ENCODE measurements at regions not wholly inside any gene's neighbourhood (a gene's known extent, or its start where the extent isn't known, plus 50 kb on each side); places are given as distances from the start of the nearest gene placed in this dataset.
"Not testable (repeated sequence)": the region's sequence is repeated elsewhere in the genome, so short reads cannot be mapped to it uniquely, and the experiment has no call there.

DNA sequence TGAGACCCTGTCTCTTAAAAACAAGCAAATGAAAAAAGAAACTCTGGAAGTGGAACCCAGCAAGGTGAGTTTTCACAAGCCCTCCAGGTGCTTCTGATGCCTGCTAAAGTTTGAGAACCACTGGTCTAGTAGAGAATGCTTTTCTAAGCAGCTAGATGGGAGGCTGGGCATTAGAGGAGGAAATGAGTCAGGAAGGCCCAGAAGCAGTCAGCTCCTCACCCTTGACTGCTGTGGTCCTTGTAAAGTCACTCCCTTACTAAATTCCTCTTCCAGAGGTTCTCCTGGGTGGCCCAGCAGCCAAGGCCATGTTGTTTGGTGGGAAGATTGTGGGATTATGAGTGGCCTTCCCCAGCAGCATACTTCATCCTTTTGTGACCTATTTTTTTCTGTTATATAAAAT is 52.0 kb upstream of the FYN start:
- DNase-seq: no peak

DNA sequence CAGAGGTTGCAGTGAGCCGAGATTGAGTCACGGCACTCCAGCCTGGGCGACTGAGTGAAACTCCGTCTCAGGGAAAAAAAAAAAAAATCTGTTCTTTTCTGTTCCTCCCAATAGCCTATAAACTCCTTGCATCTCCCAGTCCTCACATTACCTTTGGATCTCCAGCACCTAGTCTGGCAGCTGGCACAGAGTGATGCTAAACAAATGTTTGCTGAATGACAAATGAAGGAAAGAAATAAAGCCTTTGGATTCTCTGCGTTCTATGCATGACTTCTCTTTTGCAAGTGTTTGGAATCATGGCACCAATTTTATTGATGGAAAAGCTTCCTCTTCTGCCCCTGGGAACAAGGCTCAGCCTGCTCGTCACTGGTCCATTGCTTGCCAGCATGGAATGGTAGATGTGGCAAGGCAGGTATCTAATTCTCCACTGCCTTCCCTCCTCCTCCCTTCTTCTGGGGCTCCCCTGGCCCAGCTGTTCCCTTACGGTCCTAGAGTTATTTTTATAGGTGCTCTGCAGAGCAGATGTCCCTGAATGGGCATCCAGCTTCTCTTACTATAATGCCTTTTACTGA is 53.6 kb upstream of the FYN start:
- no peak for DNase-seq

DNA sequence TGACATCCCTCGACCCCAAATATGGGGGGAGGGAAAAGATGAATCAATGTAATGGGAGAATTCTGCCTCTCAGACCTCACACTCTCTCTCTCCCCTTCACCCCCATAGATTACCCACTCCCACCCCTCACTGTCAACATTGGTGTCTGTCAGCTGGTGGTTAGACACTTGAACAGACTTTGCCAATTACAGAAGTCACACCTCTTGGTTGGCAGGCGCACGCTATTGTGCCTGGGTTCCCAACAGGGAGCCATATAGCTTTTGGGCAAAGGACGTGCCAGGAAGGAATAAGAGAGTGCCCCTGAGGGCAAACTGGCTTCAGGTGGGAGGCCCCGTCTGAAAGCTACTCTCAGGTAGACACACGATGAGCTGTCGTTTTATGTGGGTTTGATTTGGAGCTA is 54.1 kb upstream of the FYN start:
- no peak for DNase-seq

DNA sequence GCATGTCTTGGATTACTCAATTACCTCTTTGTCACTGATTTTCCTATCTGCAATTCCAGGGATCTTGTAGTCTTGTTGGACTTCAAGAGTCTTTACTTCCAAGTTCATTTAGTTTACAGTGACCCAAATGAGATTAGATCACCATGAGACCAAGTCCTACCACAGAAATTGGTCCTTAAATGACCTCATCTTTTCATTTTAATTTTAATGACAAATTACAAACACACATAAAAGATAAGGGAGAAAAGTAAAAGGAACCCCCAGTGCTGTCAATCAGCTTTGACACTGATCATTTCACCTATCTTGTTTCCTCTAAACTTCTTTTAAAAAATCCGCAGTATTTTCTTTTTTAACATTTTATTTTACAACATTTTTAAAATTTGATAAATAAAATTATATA is 54.9 kb upstream of the FYN start:
- no peak for DNase-seq

DNA sequence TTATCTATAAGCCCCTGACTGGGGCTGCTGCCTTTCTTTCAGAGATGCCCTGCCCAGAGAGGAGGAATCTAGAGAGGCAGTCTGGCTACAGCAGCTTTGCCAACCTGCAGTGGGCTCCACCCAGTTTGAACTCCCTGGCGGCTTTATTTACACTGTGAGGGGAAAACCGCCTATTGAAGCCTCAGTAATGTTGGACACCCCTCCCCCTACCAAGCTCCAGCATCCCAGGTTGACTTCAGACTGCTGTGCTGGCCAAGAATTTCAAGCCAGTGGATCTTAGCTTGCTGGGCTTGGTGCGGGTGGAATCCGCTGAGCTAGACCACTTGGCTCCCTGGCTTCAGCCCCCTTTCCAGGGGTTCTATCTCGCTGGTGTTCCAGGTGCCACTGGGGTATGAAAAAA is 61.4 kb upstream of the FYN start:
- not testable (repeated sequence) for DNase-seq

DNA sequence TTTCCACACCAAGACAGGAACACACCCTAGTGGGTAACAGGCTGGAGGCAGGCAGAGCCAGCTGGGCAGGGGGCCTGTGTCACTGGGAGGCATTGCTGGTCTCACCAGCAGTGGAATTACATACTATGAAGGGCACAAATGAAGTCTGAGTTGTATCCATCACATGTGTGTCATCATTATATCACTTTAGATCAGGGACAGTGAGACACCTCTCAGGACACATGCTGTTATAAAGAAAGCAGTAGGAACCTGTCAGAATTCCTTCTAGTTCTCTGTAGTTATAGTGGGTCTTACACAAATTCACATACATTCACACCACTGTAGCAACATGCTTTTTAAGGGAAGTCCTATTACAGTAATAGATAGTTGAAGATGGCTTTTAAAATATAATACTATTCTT is 63.5 kb upstream of the FYN start:
- DNase-seq: no peak

DNA sequence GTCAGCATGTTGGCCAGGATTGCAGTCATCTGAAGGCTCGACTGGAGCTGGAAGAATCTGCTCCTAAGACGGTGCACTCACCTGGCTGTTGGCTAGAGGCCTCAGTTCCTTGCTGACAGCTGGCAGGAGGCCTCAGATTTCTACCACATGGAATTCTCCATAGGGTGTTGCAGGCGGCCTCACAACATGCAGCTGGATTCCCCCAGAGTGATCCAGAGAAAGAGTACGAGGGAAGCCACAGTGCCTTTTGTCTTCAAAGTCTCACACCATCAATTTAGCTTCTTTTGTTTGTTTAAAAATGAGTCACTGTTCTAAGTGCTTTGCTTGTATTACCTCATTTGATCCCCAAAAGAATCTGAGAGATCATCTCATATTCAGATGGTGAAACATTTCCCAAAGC is 65.5 kb upstream of the FYN start:
- no peak for DNase-seq

DNA sequence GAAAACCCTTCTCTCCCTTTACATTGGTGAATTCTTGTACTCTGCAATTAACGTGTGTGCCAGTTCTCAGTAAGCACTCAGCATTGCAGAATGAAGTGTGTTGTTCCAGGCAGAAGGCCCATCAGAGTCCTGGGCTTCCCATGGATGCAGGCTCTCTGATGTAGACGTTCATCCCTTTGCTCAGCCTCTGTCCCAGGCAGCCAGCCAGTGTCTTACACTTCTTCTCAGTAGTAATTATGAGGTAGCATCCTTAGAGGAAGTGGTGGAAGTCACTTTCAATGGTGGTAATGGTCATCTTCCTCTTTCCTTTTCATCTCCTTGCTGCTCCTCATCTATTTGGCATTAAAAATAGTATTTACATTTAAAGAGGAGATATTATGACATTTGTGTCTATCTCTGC is 66.7 kb upstream of the FYN start:
- no peak for DNase-seq

DNA sequence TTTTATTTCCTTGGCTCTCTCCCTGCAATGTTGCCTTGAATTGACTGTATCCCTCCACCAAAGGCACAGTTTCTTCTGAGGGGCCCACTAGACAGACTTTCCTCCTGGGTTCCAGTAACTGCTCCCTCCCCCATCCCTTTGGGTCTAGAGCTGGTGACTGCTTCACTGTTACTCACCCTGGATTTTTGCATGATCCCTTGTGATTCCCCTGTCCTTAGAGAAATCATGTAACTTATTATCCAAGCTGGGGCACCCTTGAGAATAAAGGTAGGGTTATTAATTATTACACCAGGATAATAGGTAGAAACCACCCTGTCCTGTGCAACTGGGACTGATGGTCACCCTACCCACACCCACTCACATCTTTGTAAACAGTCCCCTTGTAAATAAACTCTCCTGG is 67.5 kb upstream of the FYN start:
- no peak for DNase-seq

DNA sequence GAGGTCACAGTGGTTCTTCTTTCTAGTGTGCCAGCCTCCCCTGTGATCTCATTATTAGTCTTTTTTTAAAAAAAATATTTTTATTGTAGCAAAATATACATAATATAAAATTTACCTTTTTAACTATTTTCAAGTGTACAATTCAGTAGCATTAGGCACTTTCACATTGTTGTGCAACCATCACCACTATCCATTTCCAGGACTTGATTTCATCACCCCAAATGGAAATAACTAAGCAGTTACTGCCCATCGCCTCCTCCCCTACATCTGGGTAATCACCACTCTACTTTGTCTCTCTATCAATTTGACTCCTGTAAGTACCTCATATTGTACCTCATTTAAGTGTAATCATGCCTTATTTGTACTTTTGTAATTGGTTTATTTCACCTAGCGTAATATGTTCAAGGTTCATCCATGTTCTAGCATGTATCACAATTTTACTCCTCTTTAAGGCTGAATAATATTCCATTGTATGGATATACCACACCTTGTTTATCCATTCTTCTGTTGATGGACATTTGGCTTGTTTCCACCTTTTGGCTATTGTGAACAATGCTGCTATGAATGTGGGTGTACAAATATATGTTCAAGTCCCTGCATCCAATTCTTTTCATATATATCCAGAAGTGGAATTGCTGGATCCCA is 68.6 kb upstream of the FYN start:
- DNase-seq: no peak

DNA sequence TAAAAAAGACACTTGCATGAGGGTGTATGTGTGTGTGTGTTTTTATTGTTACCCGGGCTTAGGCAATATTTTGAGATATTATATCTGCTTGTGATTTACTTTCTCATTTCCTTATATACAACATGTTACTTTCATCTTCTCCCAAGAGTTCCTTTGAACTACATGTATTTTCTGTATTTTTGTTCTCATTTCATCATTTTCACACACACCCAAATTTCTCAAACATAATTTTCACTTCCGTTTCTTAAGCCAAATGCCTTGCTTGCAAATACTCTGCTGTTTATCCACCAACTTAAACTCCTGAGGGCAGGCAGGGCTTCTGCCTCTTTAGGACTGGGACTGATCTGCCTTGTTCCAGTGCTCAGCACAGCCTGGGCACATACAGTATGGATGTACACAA is 69.3 kb upstream of the FYN start:
- DNase-seq: no peak

DNA sequence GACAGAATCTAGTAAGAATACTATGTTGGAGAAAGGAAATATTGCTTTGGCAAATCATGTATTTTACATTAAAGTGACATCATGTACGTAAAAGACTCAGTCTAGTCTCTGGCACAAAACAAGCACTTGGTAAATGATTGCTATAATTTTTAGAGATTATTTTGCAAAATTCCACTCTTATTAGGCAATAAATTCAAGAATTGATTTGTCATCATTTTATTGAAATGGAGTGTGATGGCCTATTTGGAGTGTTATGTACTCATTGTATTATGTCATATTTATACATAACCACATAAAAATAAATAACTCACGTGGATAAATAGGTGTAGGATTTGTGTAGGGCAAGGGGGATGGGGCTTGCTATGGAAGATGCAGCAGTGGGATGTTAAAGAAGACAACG is 70.0 kb upstream of the FYN start:
- DNase-seq: no peak

DNA sequence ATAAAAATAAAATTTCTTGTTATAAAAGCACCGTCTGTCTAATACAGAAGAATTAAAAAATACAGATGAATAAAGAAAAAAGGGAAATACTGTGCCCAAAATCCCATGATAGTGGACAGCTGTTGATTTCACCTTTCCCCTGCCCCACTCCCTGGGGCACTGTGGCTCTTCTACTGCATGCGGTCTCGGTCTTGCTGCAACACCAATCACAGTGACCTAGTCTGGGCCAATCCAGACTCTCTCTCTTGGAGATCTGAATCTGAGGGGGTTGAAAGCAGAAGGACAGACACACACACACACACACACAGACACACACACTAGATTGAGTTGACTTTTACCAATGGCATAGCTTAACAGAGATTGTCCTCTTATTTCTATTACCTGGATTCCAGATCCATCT is 70.5 kb upstream of the FYN start:
- no peak for DNase-seq

DNA sequence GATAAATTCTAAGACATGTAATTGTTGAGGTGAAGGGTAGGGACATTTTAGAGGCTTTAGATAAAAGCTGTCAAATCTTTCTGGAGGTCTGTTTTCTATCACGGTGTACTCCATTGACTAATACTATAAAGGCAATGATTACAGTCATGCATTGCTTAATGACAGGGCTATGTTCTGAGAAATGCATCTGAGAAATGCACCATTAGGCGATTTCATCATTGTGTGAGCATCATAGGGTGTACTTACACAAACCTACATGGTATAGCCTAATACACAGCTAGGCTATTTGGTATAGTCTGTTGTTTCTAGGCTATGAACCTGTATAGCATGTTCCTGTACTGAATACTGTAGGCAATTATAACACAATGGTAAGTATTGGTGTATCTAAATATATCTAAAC is 71.3 kb upstream of the FYN start:
- DNase-seq: no peak

DNA sequence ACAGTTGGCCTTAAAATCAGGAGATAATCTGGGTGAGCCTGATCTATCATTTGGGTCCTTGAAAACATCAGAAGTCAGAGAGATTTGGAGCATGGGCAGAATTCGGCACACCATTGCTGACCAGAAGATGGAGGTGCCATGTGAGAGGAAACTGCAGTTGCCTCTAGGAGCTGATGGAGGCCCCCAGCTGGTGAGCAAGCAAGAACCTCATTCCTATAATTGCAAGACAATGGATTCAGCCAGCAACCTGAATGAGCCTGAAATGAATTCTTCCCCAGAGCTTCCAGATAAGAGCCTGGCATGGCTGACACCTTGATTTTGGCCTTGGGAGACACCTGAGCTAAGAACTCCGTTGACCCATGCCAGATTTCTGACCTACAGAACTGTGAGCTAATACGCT is 76.3 kb upstream of the FYN start:
- no peak for DNase-seq

DNA sequence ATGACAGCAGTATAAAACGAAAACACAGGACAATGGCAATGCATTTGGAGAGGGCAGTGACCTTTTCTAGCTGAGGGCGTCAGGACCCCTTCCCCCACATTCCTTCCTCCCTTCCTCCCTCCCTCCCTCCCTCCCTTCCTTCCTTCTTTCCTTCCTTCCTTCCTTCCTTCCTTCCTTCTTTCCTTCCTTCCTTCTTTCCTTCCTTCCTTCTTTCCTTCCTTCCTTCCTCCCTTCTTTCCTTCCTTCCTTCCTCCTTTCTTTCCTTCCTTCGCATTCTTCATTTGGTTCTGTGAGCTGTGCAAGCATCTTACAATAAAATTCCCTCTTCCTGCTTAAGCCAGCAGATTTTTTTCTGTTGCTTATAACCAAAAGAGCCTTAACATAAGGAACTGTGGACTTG is 76.7 kb upstream of the FYN start:
- DNase-seq: not testable (repeated sequence)

DNA sequence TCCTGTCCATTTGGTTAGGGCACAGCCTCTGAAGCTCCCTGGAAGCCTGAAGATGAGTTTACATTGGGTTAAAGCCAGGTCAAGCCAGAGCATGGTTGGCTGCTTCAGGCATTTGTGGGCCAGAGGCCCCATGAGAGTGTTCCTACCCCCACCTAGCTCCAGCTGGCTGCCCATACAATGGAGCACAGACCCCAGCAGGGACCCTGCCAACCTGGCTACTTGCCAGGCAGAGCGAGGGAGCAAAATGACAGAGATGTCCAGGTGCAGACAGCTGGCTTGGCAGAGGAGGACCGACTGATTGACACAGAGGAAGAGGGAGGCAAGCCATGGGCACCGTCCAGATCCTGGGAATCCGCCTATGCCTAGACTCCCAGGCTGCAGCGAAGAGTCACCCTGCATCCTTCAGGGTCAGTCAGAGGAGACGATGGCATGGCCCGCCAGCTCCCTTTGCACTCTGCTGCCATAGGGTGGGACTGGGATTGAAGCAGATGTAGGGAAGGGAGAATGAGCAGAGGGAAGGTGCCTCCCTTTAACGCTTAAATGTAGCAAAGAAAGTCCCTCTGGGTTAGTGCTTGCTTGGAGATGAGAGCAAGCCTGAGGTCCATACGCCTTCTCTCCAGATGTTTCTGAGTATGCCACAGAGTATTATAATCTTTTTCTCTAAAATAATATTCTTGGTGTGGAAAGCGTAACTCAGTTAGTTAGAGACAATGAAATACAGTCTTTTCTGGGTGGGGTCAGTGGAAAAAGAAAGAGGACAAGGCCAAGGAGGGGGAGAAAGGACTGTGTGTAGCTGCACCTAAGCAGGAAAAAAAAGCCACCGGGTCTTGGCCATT is 77.6 kb upstream of the FYN start:
- no peak for DNase-seq

DNA sequence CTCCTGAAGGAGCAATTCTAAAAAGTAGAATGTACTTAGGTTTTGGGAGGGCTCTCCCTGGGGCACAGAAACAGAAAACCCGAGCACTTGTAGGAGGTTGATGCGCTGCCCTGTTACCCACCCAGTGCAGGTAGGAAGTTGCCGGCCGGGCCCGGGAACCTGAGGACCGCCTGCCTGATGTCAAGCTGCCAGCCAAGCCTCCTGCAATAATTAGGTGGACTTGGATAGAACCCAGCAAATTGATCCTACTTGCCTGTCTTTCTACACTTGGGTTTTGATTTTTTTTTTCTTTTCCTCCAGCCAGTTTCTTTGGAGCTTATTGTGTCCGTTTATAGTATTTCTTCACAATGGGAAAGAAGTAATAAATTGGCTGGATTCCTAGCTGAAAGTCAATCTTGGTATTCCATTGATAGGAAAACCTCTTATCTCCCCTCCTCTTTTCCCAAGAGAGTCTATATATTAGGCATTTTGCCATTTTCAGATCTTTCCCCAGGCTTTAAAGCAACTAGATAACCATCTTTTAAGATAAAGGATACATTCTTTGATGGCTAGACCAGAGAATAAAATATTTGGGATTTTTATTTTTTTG is 78.3 kb upstream of the FYN start:
- no peak for DNase-seq

DNA sequence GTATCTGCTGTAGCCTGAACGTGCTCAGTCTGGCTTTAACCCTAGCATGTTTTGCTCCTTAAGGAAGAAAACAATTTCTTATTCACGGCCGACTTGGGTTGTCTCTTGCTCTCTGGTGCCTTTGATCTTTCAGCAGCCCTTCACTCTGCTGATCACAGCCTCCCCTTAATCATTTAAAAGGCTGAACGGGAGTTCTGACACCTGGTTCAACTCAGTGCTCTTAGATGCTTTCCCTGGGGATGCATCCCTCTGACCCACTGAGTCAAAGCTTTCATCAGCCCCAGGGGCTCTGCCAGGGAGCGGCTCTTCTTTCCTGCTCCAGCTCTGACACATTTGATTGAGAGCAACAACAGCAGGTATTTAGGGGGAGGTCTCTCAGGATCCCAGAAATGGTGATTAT is 79.0 kb upstream of the FYN start:
- no peak for DNase-seq

DNA sequence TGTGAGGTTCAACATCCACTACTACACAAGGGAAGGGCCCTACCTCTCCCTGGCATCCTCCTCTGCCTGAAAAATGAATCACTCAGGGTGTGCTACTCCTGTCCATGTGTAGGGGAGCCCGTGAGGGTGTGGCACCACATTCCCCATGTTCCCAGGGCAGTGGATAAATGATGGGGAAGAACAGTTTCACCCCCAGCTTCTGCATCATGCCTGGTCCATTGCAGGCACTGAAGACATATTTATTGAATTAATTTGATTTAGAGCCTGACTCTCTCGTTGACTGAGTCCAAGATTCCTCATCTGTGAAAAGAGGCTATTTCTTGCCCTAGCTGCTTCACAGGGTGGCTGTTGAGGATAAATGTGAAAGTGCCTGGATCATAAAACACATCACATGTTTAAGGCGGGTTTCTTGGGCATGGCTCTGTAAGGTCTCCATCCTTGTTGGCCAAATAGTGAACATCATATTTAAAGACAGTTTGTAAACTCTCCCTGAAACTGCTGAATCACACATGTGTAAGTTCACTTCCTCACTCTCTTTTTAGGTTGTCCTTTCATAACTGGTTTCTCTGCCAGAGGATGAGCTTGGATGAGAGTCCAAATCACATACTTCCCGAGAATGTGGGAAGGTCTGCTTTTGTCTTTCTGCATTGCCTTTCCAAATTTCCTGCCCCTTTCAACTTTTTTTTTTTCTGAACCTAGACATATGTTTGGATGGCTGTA is 79.7 kb upstream of the FYN start:
- no peak for DNase-seq

DNA sequence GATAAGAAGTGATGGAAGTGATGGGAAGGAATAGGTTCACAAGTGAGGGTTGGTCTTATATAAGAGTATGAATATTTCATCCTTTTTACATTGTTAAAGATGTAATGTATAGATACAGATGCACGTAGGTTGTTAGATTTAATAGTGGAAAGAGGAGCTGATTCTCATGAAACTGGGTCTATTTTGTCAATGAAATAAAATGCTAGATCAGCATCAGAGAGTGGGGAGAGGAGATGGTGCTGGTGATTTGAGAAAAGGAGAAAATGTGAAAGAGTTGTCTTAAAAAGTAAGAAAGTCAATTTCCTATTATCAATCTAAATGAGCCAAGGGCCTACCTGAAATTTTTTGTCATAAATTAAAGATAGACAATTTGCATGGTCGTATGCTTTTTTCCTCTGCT is 82.8 kb upstream of the FYN start:
- DNase-seq: no peak

DNA sequence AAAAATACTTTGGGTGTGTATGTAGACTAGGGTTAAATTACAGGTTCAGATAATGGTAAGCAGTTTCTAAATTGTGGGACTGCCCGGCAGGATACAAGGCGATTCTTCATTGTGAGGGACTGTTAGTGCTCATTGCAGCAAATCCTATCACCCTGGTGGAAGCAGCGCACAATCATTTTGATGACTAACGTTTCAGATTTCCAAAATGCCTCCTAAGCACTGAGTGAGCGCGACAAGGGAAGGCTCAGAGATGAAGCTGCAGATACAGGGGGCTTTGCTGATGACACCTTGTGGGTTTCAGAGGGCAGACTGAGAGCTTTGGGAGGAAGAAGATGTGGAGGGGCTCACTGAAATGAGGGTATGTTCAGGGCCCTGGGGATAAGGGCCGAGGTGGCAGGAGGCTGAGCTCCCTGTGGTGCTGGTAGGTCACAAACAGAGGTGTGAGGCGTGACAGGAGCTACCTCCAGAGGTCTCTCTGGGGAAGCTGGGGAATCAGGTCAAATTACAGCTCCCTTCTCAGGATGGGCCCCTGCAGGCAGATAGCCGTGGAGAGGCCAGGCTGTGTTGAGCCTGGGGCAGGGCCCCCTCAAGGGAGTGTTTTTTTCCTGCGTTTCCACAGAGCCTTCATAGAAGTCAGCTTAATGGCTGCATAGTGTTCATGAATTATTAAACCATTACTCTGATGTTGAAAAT is 84.5 kb upstream of the FYN start:
- no peak for DNase-seq

DNA sequence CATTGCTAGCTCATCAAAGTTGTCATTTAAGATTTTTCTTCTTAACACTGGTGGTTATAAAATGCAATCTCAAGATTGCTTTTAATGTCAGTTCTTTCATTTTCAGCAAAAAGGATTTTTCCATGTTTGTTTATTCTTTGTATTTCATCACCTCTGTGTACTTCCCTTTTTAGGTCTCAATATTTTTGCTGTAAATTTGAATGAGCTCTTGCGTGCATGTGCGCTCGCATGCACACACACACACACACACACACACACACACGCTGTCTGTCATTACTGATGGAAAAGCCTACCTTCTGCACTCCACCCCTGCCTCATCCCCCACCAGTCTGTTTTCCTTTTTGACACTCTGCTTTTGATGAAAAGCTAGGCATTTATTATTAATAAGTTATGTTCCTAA is 85.3 kb upstream of the FYN start:
- DNase-seq: no peak

Data from C1 segment of cervical spinal cord (tissue), 14 donors.